NCI-H2196 (cell line): ENCODE measurements at regions not wholly inside any gene's neighbourhood (a gene's known extent, or its start where the extent isn't known, plus 50 kb on each side); places are given as distances from the start of the nearest gene placed in this dataset.
"Not testable (repeated sequence)": the region's sequence is repeated elsewhere in the genome, so short reads cannot be mapped to it uniquely, and the experiment has no call there.

Source experiments
- DNase-seq: peaks from one replicate; lab custom pipeline; 2025; ENCODE audit not compliant: unreplicated experiment; lab: John Stamatoyannopoulos, UW

DNA sequence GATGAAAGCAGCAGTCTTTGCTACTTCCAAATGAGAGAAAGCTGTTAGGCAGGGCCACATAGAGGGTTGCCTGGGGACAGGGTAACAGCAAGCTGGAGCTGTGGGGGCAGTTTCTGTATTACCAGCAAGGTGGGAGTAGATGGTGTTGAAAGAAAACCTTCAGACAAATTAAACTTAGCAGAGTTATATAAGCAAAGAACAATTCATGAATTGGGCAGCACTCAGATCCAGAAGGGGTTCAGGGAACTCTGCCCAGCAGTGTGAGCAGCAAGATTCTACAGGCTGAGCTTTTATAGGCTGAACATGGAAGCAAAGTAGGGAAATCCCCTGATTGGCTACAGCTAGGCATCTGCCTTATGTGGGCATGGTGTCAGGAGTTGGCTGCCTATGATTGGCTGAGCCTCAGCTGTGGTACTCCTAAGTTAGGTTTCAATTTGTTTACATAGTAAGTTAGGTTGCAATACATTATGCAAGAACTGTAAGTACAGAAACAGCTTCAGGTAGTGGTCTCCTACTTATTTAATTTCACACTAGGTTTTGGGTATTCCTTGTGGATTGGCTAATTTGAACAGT, 64.1 kb upstream of the TMPRSS2 start:
- DNase-seq, result no peak

DNA sequence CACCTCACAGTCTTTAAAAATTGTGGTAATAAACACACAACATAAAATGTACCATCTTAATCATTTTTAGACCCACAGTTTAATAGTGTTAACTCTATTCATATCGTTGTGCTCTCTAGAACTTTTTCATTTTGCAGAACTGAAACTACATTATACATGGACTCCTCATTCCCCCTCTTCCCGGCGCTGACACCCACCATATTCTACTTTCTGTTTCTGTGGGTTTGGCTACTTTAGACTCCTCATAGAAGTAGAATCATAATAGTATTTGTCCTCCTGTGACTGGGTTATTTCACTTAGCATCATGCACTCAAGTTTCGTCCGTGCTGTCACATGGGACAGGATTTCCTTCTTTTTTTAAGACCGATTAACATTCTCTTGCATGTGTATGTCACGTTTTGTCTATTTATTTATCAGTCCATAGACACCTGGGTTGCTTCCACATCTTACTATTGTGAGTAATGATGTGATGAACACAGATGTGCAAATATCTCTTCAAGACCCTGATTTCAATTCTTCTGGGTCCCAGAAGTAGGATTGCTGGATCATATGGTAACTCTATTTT, 62.9 kb upstream of the TMPRSS2 start:
- no peak for DNase-seq

DNA sequence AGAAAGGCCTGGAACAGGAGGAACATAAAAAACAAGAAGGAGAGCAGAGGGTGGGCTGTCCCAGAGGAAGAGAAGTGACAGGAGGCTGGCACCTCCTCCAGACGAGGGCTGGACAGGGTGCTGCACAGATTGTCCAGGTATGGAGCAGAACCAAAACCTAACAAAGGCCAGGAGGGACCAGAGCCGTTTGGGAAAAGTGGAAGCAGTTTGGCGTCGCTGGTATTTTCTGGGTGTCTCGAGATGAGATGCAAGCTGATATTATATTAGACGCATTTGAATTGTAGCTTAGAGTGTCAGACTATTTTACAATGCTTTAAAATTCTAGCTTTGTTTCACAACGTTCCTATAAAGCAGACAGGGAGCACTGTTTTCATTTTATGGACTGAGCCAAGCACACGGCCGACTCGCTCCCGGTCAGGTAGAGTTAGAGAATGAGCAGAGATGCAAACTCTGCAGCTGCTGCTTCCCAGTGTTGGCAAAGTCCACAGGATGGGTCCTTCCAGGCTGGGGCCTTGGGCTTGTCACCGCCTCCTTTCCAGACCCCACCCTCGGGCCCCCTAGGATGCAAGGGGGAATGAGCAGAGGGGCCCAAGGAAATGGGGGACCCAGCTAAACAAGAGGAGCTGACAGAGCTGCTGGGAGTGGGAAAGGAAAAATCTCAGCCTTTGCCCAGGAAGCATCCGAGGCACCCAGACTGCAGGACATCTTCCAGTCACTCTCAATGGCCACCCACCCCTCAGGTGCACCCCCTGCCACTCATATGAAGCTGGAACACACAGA, 60.8 kb upstream of the TMPRSS2 start:
- DNase-seq, result no peak

DNA sequence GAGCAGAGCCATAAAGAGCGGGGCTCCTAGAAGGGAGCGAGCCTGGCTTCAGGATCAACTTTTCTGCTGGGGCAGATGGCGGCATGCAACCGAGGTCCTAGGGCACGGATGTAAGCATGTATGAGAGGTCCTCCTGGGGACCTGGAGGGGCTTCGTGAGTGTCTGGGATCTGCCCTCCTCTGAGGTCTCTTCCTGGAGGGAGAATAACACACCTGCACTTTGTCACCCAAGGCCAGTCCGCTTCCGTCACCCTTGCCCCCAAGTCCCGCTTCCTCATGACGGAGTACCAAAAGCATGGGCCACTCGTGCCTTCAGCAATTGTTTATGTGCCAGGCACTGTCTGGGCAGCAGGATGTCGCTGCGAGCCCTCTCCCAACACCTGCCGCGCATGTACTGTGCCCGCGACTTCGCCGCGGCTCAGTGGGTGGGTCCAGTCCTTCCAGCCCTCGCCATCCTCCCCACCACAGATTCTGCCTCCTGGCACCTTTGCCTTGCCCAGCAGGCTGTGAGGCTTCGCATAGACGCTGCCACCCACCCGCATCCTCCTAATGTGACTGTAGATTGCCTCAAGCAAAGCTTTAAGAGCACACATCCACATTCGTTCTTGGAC, 60.0 kb upstream of the TMPRSS2 start:
- DNase-seq, result no peak

DNA sequence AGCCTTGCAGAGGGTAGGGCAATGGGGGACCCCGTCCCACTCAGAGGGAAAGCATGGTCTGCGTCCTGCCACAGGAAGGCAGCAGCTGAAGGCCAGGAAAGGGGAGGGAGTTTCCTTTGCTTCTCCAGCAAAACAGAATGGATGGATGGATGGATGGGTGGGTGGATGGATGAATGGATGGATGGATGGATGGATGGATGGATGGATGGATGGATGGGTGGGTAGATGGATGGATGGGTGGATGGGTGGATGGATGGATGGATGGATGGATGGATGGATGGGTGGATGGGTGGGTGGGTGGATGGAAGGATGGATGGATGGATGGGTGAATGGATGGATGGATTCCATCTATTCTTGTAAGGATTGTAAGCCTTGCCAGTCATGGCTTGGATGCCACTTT, 59.3 kb upstream of the TMPRSS2 start:
- DNase-seq, result not testable (repeated sequence)

DNA sequence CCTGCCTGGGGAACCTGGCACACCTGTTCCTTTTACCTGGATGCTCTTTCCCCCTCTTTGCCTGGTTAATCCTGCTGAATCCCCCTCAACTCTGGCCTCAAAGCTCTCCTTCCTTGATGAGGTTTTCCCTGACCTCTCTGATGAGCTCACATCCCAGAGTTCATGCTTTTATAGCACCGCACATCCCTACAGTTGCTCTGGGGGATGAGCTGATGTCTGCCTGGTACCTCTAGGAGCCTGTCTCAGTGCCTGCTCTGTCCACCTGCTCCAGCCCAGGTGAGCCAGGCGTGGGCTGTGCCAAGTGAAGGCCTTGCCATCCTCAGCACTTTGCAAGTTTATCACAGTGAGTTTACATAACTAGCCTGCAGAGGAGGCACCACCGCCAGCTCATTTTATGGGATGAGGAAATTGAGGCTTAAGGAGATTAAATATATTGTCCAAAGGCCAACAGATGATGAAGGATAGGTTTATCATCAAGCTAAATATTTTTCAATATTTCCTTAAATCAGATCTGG, 58.6 kb upstream of the TMPRSS2 start:
- no peak for DNase-seq

DNA sequence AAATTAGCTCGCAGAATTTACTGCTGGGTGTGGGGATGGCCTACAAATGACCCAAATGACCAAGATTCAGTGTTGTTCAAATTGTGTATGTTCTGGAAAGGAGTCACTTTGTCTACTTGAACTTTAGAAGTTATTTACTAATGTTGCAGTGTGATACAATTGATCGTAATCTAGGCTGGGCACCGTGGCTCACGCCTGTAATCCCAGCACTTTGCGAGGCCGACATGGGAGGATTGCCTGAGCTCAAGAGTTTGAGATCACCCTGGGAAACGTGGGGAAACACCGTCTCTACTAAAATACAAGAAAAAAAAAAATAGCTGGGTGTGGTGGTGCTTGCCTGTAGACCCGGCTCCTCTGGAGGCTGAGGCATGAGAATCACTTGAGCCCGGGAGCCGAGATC, 57.6 kb upstream of the TMPRSS2 start:
- no peak for DNase-seq

DNA sequence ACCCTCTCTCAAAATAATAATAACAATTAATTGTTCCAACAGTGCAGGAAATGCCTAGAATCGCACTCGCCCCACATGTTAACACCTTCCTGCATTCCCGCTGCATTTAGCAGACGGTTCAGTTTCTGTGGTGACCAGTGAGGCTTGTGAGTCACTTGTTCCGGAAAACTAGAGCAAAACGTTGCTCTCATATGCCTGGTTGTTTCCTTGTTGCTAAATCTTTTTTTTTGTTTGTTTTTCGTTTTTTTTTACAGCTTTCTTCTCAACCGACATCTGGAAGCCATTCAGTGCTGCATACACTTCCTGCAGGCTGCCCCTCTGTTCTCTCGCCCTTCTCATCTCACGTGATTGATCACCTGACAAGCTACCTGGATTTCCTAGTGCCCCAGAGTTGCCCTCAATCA, 56.9 kb upstream of the TMPRSS2 start:
- DNase-seq, result no peak

DNA sequence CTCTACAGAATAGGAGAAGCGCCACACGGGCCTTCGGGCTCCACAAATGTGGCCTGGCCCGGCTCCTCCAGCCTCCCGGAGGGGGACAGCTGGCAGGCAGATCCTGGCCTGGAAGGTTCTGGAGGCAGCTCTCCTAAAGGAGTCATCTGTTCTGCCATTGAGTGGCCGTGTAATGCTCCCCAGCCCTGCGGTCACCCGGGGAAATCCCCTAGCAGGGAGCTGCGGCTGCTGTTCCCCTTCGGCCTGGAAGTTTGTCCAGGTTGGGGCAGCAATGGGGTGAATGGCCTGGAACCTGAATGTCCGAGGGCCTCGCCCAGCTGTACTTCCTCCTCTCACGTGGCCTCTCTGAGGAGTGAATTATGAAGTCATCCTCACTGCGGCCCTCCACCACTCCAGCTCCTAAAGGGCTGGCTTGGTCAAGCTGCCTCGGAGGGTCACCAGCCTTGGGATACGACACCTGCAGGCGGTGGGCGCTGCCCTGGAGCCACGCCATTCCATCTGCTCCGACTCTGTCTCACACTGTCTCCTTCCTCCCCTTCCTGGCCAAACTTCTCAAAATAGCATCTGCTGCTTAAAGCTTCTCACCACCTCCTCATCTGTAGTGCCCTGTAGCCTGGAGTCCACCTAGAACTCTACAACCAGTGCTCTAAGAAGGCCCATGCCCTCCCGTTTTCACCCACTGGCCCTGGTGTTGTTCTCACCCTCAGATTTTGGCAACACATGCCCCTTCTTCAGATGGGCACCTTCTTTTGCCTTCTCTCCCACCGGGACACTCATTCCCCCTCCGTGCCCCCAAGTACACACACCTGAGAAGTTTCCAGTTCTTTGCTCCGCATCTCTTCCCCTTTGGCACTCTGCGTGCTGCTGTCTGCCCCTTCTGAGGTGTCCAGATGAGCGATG, 54.4 kb upstream of the TMPRSS2 start:
- DNase-seq, result no peak

DNA sequence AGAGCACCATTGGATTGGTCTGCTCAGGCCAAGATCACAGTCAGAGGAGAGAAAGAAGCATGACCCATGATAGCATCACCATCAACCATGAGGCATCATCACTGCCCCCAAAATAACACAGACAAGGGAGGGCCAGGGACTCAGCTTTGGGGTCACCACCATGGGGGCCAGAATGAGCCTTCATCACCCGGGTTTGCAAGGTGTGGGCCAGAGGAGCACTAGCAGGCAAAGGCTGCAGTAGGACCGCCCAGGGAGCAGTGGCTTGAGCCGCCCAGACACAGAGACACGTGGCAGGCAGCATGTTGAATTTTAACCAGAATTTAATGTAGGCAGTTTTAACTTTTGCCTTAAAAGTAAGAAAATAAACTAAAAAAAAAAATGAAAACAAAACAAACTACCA, 53.7 kb upstream of the TMPRSS2 start:
- no peak for DNase-seq

DNA sequence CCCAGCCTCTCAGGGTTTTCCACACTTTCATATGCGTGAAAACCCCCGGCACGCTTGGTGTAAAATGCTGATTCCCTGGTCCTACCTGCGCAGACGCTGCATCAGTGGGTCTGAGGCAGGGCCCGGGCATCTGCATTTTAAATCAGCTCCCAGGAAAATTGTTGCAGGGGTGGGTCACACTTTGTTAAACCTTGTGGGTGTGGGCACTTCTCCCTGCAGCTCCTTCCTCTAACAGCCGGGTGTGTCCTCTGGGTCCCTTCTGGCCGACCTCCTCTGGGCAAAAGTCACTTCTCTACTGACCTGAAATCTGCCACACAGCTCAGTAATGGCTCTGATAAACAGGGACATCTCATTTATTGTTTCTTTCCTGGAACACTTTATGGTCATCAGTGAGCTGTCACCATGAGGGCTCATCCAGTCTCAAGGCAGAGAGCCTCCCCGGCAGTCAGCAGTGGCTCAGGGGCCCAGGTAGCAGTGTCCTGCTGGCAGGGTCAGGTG, 52.8 kb upstream of the TMPRSS2 start:
- DNase-seq, result no peak

DNA sequence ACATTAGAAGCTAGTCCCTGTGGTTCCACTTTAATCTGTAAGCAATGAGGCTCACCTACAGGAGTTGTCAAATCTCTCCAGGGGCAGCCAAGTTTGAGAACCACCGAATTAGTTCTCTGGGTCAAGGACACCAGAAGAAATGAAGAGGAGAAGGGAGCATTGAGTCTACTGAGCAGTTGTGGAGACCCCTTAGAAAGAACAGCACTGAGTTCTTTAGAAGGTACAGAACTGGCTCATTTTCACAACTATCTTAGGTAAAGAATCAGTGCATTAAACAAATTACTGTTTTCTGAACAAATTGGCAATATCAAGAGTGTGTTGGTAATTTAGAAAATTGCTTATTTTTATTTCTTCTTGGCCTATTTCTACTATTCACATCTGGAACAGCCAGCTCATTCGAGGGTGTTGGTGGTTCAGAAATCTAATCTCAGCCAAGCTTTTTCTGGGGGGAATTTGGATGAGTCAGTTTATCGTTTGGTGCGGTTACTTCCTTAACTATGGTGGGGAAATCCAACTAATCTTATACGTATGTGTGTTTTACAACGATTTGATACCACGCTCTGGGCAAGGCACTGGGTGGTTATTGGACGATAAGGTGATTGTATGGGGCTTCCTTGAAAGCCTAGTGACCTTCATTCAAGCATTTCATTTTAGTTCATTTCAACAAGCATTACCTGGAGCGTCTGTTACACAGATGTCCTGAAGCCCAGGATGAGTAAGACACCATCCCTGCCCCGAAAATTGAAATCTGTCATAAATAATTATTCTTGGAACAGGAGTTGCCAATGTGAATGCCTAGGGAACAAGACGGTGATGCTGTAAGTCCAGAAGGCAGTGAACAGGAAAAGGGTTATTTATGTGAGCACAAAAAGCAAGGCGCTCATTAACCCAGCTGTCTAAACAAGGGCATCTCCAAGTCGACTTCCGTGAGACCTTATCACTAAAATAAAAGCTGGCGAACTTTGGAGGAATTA, 52.0 kb upstream of the TMPRSS2 start:
- DNase-seq, result no peak

DNA sequence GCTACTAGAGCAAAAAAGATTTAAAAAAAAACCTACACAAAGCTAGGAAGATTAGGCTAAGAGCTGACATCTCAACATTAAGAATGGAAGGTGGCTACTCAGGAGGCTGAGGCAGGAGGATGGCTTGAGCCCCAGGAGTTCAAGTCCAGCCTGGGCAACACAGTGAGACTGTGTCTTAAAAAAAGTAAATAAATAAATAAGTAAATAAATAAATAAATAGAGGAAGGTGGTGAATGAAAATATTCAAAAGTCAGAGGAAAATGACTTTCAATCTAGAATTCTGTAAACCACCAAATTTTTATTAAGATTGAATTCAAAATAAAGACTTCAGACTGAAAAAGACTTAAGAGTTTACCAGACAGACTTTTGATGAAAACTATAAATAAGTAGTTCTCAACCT, 50.9 kb upstream of the TMPRSS2 start:
- DNase-seq, result no peak

DNA sequence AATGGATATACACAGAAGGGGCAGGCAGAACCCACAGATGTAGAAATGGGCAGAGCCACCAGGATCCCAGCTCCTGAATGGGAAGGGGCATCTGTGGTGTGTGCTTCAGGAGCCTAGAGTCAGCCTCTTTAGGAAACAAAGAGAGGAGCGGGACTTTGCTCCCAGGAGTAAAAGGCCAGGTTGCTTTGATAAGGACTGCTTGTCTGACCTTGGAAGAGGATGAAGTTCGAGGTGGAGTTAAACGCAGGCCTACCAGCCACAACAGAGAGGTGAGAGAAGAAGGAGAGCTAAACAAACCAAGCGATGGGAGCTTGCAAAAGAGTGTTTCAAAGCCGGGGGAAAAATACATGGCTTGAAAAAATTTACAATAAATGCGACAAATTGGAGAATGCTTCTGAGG, 49.9 kb upstream of the TMPRSS2 start:
- DNase-seq, result no peak
